ENCODE measurements at regions not wholly inside any gene's neighbourhood (a gene's known extent, or its start where the extent isn't known, plus 50 kb on each side); places are given as distances from the start of the nearest gene placed in this dataset.

GRCh38 chr7:68246189-68246633 is 1249.6 kb downstream of the TYW1 start:
- no peak overlapping the region for H3K27ac ChIP-seq
- TF ChIP-seq CTCF (IDR thresholded peaks at IDR 0.05 in 4 of 5, conservative IDR thresholded peaks at IDR 0.05 in 1 of 5) (no peak), POLR2A (IDR thresholded peaks at IDR 0.05) (no peak)
- H3K9me3 ChIP-seq: no peaks in the 10 kb centered on the region
- no peaks in the 10 kb centered on the region for H3K4me1 ChIP-seq
- no peaks in the 10 kb centered on the region for H3K36me3 ChIP-seq
- intact Hi-C loops (cut with DNase I; ENCODE audit: low total_unique reads): no loop called here
- ATAC-seq (no peak), DNase-seq (no peak)
- H3K4me3 ChIP-seq: no peak overlapping the region
- H3K27me3 ChIP-seq: no peaks in the 10 kb centered on the region
- in situ Hi-C loops (cut with MboI; ENCODE audit: low sequenced_read_pairs in 4 of 4): no loop called here

- Histone ChIP-seq H3K4me3 (no peak overlapping the region), H3K9me3 (no peaks in the 10 kb centered on the region), H3K4me1 (no peaks in the 10 kb centered on the region), H3K27me3 (no peaks in the 10 kb centered on the region), H3K27ac (no peak overlapping the region), H3K36me3 (no peaks in the 10 kb centered on the region)
- DNase-seq (no peak), ATAC-seq (no peak)
- intact Hi-C loops (cut with DNase I; ENCODE audit: low total_unique reads) (no loop called here), in situ Hi-C loops (cut with MboI; ENCODE audit: low sequenced_read_pairs in 4 of 4) (no loop called here)
- TF ChIP-seq CTCF (IDR thresholded peaks at IDR 0.05 in 4 of 5, conservative IDR thresholded peaks at IDR 0.05 in 1 of 5) (no peak), POLR2A (IDR thresholded peaks at IDR 0.05) (no peak)
Measured at GRCh38 chr7:68247126-68247525, 1250.5 kb downstream of the TYW1 start.

- no peak for TF ChIP-seq CTCF (IDR thresholded peaks at IDR 0.05 in 4 of 5, conservative IDR thresholded peaks at IDR 0.05 in 1 of 5)
- TF ChIP-seq POLR2A (IDR thresholded peaks at IDR 0.05): no peak
- intact Hi-C loops (cut with DNase I; ENCODE audit: low total_unique reads): no loop called here
- H3K27ac ChIP-seq: no peak overlapping the region
- in situ Hi-C loops (cut with MboI; ENCODE audit: low sequenced_read_pairs in 4 of 4): no loop called here
- H3K9me3 ChIP-seq: no peaks in the 10 kb centered on the region
- no peaks in the 10 kb centered on the region for H3K27me3 ChIP-seq
- H3K4me3 ChIP-seq: no peak overlapping the region
- H3K4me1 ChIP-seq: no peaks in the 10 kb centered on the region
- no peaks in the 10 kb centered on the region for H3K36me3 ChIP-seq
- no peak for DNase-seq
- ATAC-seq: no peak
Measured at GRCh38 chr7:68247571-68247970, 1250.9 kb downstream of the TYW1 start.

GRCh38 chr7:68248973-68249372 is 1252.3 kb downstream of the TYW1 start:
- no peaks in the 10 kb centered on the region for H3K9me3 ChIP-seq
- TF ChIP-seq CTCF (IDR thresholded peaks at IDR 0.05 in 4 of 5, conservative IDR thresholded peaks at IDR 0.05 in 1 of 5): no peak
- no peak for TF ChIP-seq POLR2A (IDR thresholded peaks at IDR 0.05)
- no peak overlapping the region for H3K27ac ChIP-seq
- ATAC-seq (no peak), DNase-seq (no peak)
- no peaks in the 10 kb centered on the region for H3K36me3 ChIP-seq
- H3K4me1 ChIP-seq: no peaks in the 10 kb centered on the region
- intact Hi-C loops (cut with DNase I; ENCODE audit: low total_unique reads) (no loop called here), in situ Hi-C loops (cut with MboI; ENCODE audit: low sequenced_read_pairs in 4 of 4) (no loop called here)
- no peaks in the 10 kb centered on the region for H3K27me3 ChIP-seq
- H3K4me3 ChIP-seq: no peak overlapping the region

- in situ Hi-C loops (cut with MboI; ENCODE audit: low sequenced_read_pairs in 4 of 4): no loop called here
- Histone ChIP-seq H3K4me1 (no peaks in the 10 kb centered on the region), H3K4me3 (no peak overlapping the region), H3K27me3 (no peaks in the 10 kb centered on the region), H3K27ac (no peak overlapping the region), H3K36me3 (no peaks in the 10 kb centered on the region), H3K9me3 (no peaks in the 10 kb centered on the region)
- DNase-seq (no peak), ATAC-seq (no peak)
- intact Hi-C loops (cut with DNase I; ENCODE audit: low total_unique reads): no loop called here
- no peak for TF ChIP-seq POLR2A (IDR thresholded peaks at IDR 0.05)
- TF ChIP-seq CTCF (IDR thresholded peaks at IDR 0.05 in 4 of 5, conservative IDR thresholded peaks at IDR 0.05 in 1 of 5): no peak
Measured at GRCh38 chr7:68249611-68250010, 1253.0 kb downstream of the TYW1 start.

All from gastrocnemius medialis (tissue), 4 donors.